ENCODE measurements at regions not wholly inside any gene's neighbourhood (a gene's known extent, or its start where the extent isn't known, plus 50 kb on each side); places are given as distances from the start of the nearest gene placed in this dataset.

DNA sequence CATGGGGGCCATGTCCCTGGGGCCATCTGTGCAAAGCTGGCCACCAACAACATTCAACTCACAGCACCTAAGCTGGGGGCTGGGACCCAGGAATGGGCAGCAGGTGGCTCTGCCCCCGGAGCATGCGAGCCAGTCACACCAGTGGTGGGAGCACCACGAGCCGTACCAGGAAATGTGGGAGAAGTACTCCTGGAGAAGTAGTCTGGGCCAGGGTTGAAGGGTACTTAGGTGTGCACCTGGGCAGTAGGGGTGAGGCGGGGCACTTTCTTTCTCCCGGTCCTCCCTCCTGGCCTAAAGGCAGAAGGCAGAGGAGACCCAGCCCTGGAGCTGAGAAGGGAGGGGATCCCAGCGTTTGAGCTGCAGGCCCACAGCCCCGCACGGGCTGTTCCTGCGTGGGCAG is 94.2 kb downstream of the PLXNA1 start:
- FAIRE-seq (no peak), DNase-seq (ENCODE audit: low read depth in 1 of 2, low spot score in 1 of 2) (no peak), ATAC-seq (no peak)
- no peak overlapping the region for H3K4me2 ChIP-seq
- H3K4me1 ChIP-seq, result no peaks in the 10 kb centered on the region
- H3K9me3 ChIP-seq, result no peaks in the 10 kb centered on the region
- ChIA-PET CTCF (no interaction called here), POLR2A (no interaction called here)
- 60% methylated on average over 4 of the region's 10 CpGs for WGBS (ENCODE audit: missing lambda C conversion rate)
- no peak overlapping the region for H3K27ac ChIP-seq
- no peak for TF ChIP-seq HOXB13 (CRISPR knock-in tag; IDR thresholded peaks at IDR 0.05; ENCODE audit: low read depth)
- no peak for TF ChIP-seq FOXS1 (CRISPR knock-in tag; IDR thresholded peaks at IDR 0.05)
- no peak for TF ChIP-seq EP300 (IDR thresholded peaks at IDR 0.05)
- TF ChIP-seq CHD2 (IDR thresholded peaks at IDR 0.05; ENCODE audit: low read length, partially characterized antibody), result no peak
- no peak for TF ChIP-seq HOXB5 (CRISPR knock-in tag; IDR thresholded peaks at IDR 0.05)
- TF ChIP-seq, protein P1, sequence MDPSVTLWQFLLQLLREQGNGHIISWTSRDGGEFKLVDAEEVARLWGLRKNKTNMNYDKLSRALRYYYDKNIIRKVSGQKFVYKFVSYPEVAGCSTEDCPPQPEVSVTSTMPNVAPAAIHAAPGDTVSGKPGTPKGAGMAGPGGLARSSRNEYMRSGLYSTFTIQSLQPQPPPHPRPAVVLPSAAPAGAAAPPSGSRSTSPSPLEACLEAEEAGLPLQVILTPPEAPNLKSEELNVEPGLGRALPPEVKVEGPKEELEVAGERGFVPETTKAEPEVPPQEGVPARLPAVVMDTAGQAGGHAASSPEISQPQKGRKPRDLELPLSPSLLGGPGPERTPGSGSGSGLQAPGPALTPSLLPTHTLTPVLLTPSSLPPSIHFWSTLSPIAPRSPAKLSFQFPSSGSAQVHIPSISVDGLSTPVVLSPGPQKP (IDR thresholded peaks at IDR 0.05; ENCODE audit: low read depth, low read length), result no peak
- TF ChIP-seq ESRRA (IDR thresholded peaks at IDR 0.05; ENCODE audit: borderline replicate concordance, low read length), result no peak
- TF ChIP-seq, protein P2, sequence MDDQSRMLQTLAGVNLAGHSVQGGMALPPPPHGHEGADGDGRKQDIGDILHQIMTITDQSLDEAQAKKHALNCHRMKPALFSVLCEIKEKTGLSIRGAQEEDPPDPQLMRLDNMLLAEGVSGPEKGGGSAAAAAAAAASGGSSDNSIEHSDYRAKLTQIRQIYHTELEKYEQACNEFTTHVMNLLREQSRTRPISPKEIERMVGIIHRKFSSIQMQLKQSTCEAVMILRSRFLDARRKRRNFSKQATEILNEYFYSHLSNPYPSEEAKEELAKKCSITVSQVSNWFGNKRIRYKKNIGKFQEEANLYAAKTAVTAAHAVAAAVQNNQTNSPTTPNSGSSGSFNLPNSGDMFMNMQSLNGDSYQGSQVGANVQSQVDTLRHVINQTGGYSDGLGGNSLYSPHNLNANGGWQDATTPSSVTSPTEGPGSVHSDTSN (IDR thresholded peaks at IDR 0.05), result no peak
- no peak for TF ChIP-seq RCOR1 (IDR thresholded peaks at IDR 0.05; ENCODE audit: low read depth, low read length)
- no peak for TF ChIP-seq ZNF302 (CRISPR knock-in tag; IDR thresholded peaks at IDR 0.05)
- no peak for TF ChIP-seq MAFK (IDR thresholded peaks at IDR 0.05; ENCODE audit: partially characterized antibody)
- TF ChIP-seq CEBPB (IDR thresholded peaks at IDR 0.05), result no peak
- H3K4me3 ChIP-seq, result no peak overlapping the region

DNA sequence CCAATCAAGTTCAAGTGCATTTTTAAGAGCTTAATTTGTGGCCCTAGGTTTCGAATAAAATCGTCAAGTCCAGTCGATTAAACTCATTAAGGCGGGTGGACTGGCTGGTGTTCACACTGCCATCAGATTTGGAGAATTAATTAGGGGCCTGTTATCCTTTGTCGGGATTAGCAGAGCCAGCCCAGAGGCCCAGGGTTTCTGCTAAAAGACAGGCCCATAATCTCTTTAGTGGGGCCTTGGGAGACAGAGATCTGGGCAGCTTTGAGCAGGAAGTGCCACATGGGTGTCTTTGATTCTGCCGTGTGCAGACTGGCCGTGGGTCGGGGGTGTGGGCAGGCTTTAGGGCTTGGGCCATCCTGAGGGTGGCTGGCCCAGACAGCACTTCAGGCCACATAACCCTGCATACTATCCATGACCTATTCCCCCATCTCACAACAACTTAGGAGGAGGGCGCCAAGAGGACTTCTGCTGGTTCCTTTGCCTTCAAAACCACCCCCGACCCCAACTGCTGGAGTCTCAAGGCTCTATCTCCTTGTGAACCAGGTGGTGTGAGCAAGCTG is 94.7 kb downstream of the PLXNA1 start:
- FAIRE-seq, result no peak
- H3K27ac ChIP-seq, result no peak overlapping the region

DNA sequence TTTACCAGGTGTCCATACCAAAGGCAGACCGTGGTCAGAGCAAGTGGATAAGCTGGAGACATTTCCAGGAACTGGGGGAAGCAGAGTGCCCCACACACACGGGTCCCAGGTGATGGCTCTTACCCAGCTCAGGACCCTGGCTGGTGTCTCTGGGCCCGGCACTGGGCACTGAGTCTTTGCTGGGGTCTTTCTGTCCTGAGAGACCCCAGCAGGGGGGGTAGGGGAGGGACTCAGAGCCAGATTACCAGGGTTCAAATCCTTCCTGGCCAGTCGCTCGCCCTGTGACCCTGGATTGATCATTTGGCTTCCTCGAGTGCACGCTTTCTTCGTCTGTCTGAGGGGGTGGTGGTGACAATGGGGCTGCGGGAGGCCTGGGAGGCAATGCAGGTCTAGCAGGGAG is 95.7 kb downstream of the PLXNA1 start:
- no peak for TF ChIP-seq CHD4 (IDR thresholded peaks at IDR 0.05; ENCODE audit: borderline replicate concordance)
- TF ChIP-seq RCOR1 (IDR thresholded peaks at IDR 0.05; ENCODE audit: low read depth, low read length), result no peak
- TF ChIP-seq HOXA7 (CRISPR knock-in tag; IDR thresholded peaks at IDR 0.05), result no peak
- no peak for TF ChIP-seq SMC3 (IDR thresholded peaks at IDR 0.05)
- no peak for TF ChIP-seq FOSL2 (IDR thresholded peaks at IDR 0.05)
- no peak for TF ChIP-seq FOSL2 (CRISPR knock-in tag; IDR thresholded peaks at IDR 0.05)
- TF ChIP-seq, protein P3, sequence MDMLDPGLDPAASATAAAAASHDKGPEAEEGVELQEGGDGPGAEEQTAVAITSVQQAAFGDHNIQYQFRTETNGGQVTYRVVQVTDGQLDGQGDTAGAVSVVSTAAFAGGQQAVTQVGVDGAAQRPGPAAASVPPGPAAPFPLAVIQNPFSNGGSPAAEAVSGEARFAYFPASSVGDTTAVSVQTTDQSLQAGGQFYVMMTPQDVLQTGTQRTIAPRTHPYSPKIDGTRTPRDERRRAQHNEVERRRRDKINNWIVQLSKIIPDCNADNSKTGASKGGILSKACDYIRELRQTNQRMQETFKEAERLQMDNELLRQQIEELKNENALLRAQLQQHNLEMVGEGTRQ (IDR thresholded peaks at IDR 0.05), result no peak
- TF ChIP-seq FOSB (CRISPR knock-in tag; IDR thresholded peaks at IDR 0.05), result no peak
- no peak for TF ChIP-seq CHD2 (IDR thresholded peaks at IDR 0.05; ENCODE audit: low read length, partially characterized antibody)
- no peak for TF ChIP-seq EHMT2 (IDR thresholded peaks at IDR 0.05; ENCODE audit: low read depth)
- no peak for TF ChIP-seq RFX5 (IDR thresholded peaks at IDR 0.05)
- TF ChIP-seq, protein P2 (IDR thresholded peaks at IDR 0.05), result no peak
- no peaks in the 10 kb centered on the region for H3K4me1 ChIP-seq
- ChIA-PET POLR2A (no interaction called here), CTCF (no interaction called here)
- ATAC-seq (no peak), DNase-seq (ENCODE audit: low read depth in 1 of 2, low spot score in 1 of 2) (no peak), FAIRE-seq (no peak)
- H3K4me3 ChIP-seq, result no peak overlapping the region
- H3K27ac ChIP-seq, result no peak overlapping the region
- no peaks in the 10 kb centered on the region for H3K9me3 ChIP-seq
- 58% methylated on average over 3 of the region's 9 CpGs for WGBS (ENCODE audit: missing lambda C conversion rate)
- no peak overlapping the region for H3K4me2 ChIP-seq

More for the DNA sequence above, 94.7 kb downstream of the PLXNA1 start:
- TF ChIP-seq JUNB (IDR thresholded peaks at IDR 0.05), result no peak
- TF ChIP-seq MAZ (IDR thresholded peaks at IDR 0.05; ENCODE audit: borderline replicate concordance, low read depth, low read length), result no peak
- no peak for TF ChIP-seq SREBF2 (IDR thresholded peaks at IDR 0.05)
- no peak for TF ChIP-seq RARB (CRISPR knock-in tag; IDR thresholded peaks at IDR 0.05)
- TF ChIP-seq HOXB5 (CRISPR knock-in tag; IDR thresholded peaks at IDR 0.05), result no peak
- TF ChIP-seq ZNF302 (CRISPR knock-in tag; IDR thresholded peaks at IDR 0.05), result no peak
- TF ChIP-seq POLR2AphosphoS2 (conservative IDR thresholded peaks at IDR 0.05; ENCODE audit: low read length), result no peak
- no peak for TF ChIP-seq CHD2 (IDR thresholded peaks at IDR 0.05; ENCODE audit: low read length, partially characterized antibody)
- no peak for TF ChIP-seq ESRRA (IDR thresholded peaks at IDR 0.05; ENCODE audit: borderline replicate concordance, low read length)
- TF ChIP-seq NR3C1 (IDR thresholded peaks at IDR 0.05), result no peak
- no peak for TF ChIP-seq HDAC2 (IDR thresholded peaks at IDR 0.05)
- no peak for TF ChIP-seq RFX5 (IDR thresholded peaks at IDR 0.05)
- TF ChIP-seq CEBPB (IDR thresholded peaks at IDR 0.05), result no peak
- TF ChIP-seq RAD21 (conservative IDR thresholded peaks at IDR 0.05 in 1 of 2, IDR thresholded peaks at IDR 0.05 in 1 of 2), result no peak
- no peak for TF ChIP-seq ZC3H11A (IDR thresholded peaks at IDR 0.05)
- no peak for TF ChIP-seq EHF (CRISPR knock-in tag; IDR thresholded peaks at IDR 0.05)
- TF ChIP-seq, protein P4, sequence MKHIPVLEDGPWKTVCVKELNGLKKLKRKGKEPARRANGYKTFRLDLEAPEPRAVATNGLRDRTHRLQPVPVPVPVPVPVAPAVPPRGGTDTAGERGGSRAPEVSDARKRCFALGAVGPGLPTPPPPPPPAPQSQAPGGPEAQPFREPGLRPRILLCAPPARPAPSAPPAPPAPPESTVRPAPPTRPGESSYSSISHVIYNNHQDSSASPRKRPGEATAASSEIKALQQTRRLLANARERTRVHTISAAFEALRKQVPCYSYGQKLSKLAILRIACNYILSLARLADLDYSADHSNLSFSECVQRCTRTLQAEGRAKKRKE (CRISPR knock-in tag; IDR thresholded peaks at IDR 0.05; ENCODE audit: low read depth), result no peak
- TF ChIP-seq, protein P5, sequence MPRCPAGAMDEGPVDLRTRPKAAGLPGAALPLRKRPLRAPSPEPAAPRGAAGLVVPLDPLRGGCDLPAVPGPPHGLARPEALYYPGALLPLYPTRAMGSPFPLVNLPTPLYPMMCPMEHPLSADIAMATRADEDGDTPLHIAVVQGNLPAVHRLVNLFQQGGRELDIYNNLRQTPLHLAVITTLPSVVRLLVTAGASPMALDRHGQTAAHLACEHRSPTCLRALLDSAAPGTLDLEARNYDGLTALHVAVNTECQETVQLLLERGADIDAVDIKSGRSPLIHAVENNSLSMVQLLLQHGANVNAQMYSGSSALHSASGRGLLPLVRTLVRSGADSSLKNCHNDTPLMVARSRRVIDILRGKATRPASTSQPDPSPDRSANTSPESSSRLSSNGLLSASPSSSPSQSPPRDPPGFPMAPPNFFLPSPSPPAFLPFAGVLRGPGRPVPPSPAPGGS (IDR thresholded peaks at IDR 0.05), result no peak
- TF ChIP-seq FOXS1 (CRISPR knock-in tag; IDR thresholded peaks at IDR 0.05), result no peak
- TF ChIP-seq TFCP2L1 (CRISPR knock-in tag; IDR thresholded peaks at IDR 0.05), result no peak
- H3K9me3 ChIP-seq, result no peaks in the 10 kb centered on the region
- H3K4me2 ChIP-seq, result no peak overlapping the region
- CTCF ChIA-PET, result no interaction called here
- no peak for ATAC-seq
- WGBS (ENCODE audit: missing lambda C conversion rate), result 74% methylated on average over 7 of the region's 10 CpGs
- DNase-seq (ENCODE audit: low read depth in 1 of 2, low spot score in 1 of 2), result no peak
- H3K4me1 ChIP-seq, result no peaks in the 10 kb centered on the region
- POLR2A ChIA-PET, result no interaction called here
- H3K4me3 ChIP-seq, result no peak overlapping the region

Data from A549 (cell line).